GM23248 (cell line): ENCODE measurements at regions not wholly inside any gene's neighbourhood (a gene's known extent, or its start where the extent isn't known, plus 50 kb on each side); places are given as distances from the start of the nearest gene placed in this dataset.

ENCODE experiments used
- EZH2 ChIP-seq: fragments of 200-600 bp; sonication (generic); IDR thresholded peaks from 2 replicates; pipeline ENCODE4 v1.6.1; 2018; ENCODE audit warnings: antibody characterized with exemption, mild to moderate bottlenecking; ENCODE audit not compliant: insufficient read depth, poor library complexity, severe bottlenecking
- EZH2phosphoT487 ChIP-seq: fragments of 200-600 bp; sonication (generic); IDR thresholded peaks from 2 replicates; pipeline ENCODE4 v1.6.1; 2018; ENCODE audit warnings: antibody characterized with exemption, moderate library complexity, mild to moderate bottlenecking, low read depth; ENCODE audit not compliant: insufficient read depth

GRCh38 chr6:9983168-9983567 lies 431.7 kb downstream of the TFAP2A start:
- no peak for TF ChIP-seq EZH2phosphoT487
- TF ChIP-seq EZH2, result no peak
